GM12874 (cell line): ENCODE measurements at regions not wholly inside any gene's neighbourhood (a gene's known extent, or its start where the extent isn't known, plus 50 kb on each side); places are given as distances from the start of the nearest gene placed in this dataset.

Experiments
- TF ChIP-seq, protein P1 (sequence below): IDR thresholded peaks from 2 replicates; pipeline ENCODE4 v1.5.1; 2011; ENCODE audit warnings: low read depth, mild to moderate bottlenecking, control low read depth, low read length, moderate library complexity; ENCODE audit not compliant: insufficient read depth

GRCh38 chr10:25843551-25844170 is 90.4 kb upstream of the MYO3A start:
- TF ChIP-seq, protein P1, sequence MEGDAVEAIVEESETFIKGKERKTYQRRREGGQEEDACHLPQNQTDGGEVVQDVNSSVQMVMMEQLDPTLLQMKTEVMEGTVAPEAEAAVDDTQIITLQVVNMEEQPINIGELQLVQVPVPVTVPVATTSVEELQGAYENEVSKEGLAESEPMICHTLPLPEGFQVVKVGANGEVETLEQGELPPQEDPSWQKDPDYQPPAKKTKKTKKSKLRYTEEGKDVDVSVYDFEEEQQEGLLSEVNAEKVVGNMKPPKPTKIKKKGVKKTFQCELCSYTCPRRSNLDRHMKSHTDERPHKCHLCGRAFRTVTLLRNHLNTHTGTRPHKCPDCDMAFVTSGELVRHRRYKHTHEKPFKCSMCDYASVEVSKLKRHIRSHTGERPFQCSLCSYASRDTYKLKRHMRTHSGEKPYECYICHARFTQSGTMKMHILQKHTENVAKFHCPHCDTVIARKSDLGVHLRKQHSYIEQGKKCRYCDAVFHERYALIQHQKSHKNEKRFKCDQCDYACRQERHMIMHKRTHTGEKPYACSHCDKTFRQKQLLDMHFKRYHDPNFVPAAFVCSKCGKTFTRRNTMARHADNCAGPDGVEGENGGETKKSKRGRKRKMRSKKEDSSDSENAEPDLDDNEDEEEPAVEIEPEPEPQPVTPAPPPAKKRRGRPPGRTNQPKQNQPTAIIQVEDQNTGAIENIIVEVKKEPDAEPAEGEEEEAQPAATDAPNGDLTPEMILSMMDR, result no peak

- TF ChIP-seq, protein P1, result no peak
Measured at GRCh38 chr10:25849268-25849667, 84.8 kb upstream of the MYO3A start.

DNA sequence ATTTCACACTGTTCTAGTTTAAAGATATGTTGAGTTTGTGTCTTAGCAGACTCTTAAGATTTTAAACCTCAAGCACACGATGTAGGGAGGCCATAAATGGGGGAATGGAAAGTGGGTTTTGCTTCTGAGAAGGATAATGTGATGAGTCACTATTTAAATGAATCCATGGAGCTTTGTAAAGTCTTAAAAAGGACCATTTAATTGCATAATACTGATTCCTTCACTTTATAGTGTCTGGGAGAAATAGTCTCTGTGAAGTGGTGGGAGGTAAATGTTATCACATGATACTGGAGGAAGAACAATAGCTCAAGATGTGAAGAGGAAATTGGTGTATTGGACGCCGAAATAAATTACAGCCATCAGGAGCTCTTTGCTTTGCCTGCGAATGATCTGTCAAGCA is 84.0 kb upstream of the MYO3A start:
- TF ChIP-seq, protein P1, result no peak

DNA sequence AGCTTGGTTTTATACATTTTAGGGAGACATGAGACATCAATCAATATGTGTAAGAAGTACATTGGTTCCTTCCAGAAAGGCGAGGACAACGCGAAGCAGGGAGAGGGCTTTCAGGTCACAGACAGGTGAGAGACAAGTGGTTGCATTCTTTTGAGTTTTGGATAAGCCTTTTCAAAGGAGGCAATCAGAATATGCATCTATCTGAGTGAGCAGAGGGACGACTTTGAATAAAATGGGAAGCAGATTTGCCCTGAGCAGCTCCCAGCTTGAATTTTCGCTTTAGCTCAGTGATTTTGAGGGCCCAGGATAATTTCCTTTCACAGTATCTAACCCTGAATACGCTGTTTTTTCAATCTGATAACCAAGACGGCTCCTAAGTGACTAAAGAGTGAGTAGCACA is 82.5 kb upstream of the MYO3A start:
- TF ChIP-seq, protein P1, result no peak

GRCh38 chr10:25852364-25852941 is 81.6 kb upstream of the MYO3A start:
- TF ChIP-seq, protein P1, result no peak

DNA sequence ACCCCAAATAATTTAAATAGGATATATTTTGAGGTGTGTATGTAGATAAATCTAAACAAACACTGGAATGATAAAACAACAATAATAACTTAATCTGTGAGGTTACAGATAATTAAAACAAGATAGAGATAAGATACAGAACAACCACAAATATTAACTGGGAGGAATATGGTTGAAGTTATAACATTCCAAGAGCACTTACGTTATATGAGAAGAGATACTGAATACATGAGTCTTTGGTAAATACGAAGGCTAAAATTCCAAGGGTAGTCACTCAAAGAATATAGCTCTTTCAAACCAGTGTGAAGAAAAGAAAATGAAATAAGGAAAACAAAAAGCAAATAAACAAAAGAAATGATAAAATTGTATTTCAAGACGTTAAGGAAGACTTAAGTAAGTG is 76.0 kb upstream of the MYO3A start:
- TF ChIP-seq, protein P1, result no peak

- TF ChIP-seq, protein P1, result no peak
Measured at GRCh38 chr10:25865267-25865666, 68.8 kb upstream of the MYO3A start.

DNA sequence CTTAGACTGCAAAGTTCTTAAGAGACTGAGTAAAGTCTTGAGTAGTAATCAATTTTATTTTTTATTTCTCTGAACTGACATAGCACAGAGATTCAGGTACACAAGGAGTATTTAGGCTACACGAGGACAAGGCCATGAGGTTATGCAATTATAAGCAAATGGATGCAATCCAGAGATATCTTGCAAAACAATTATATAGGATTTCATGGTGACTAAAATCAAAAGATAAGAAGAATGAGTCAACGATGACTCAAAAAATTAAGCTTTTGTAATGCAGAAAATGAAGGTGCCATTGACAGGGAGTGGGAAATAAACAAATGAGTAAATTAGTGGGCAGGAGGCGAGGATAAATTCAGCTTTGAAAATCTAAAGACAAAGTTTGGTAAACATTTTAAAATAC is 66.7 kb upstream of the MYO3A start:
- TF ChIP-seq, protein P1, result no peak
